Fibroblast of mammary gland (primary cell): ENCODE measurements at regions not wholly inside any gene's neighbourhood (a gene's known extent, or its start where the extent isn't known, plus 50 kb on each side); places are given as distances from the start of the nearest gene placed in this dataset.

Source experiments
- DNase-seq: peaks from one replicate; pipeline ENCODE4 v3.0.0-alpha.2; 2010; ENCODE audit warnings: low read depth
- H3K4me3 ChIP-seq: 2 replicates; pipeline ENCODE4 v1.5.1; 2011; ENCODE audit warnings: low read depth, mild to moderate bottlenecking, low read length, moderate library complexity; ENCODE audit not compliant: control insufficient read depth
- CTCF ChIP-seq: conservative IDR thresholded peaks from 2 replicates; pipeline ENCODE4 v1.5.1; 2011; ENCODE audit warnings: low read depth, low read length, inconsistent platforms; ENCODE audit not compliant: control insufficient read depth, insufficient read depth

- TF ChIP-seq CTCF: no peak
- H3K4me3 ChIP-seq: no peak overlapping the region
- no peak for DNase-seq
Observed at GRCh38 chr11:32030875-32031503, 59.9 kb upstream of the RCN1 start.

DNA sequence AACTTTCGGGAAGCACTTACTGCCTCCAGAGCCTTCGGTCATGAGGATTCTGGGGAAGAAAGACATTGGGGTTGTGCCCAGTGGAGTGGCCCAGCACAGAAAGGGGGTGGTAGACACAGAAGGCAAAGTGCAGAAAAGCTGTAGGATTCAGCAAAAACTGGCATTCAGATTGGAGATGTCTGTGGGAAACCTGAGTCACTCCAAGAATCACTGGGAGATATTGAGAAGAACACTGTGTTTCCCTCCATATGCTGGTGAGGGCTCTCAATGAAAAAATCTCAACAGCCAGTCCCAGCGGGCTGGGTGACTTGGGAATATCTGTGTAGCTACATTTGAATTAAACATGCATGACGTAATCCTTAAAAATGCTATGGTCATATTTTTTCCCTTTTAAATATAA, 61.2 kb upstream of the RCN1 start:
- TF ChIP-seq CTCF: no peak
- no peak overlapping the region for H3K4me3 ChIP-seq
- DNase-seq: peak; percentile 55

DNA sequence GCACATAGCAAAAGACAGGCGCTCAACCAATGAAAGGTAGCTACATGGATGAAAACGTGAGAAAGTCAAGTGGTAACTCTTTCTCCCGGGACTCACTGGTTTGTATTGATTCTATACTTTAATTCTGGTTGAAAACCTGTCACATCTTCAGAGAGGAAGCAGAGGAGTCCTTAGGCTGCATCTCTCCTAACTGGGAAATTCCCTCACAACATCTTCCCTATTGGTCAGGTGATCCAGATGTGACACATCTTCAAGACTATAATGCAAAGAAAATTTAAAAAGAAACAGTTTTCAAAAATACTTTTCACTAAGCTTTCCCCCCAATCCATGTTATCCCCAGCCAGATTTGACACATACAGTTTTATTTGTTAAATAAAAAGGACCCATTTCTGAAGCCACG, 62.7 kb upstream of the RCN1 start:
- no peak for TF ChIP-seq CTCF
- DNase-seq: no peak
- no peak overlapping the region for H3K4me3 ChIP-seq

GRCh38 chr11:32026766-32027165, 64.1 kb upstream of the RCN1 start:
- DNase-seq: no peak
- H3K4me3 ChIP-seq: no peak overlapping the region
- TF ChIP-seq CTCF: no peak

GRCh38 chr11:32024948-32025347, 65.9 kb upstream of the RCN1 start:
- TF ChIP-seq CTCF: no peak
- no peak for DNase-seq
- H3K4me3 ChIP-seq: no peak overlapping the region

GRCh38 chr11:32023370-32024305, 67.2 kb upstream of the RCN1 start:
- H3K4me3 ChIP-seq: no peak overlapping the region
- no peak for DNase-seq
- no peak for TF ChIP-seq CTCF
